ENCODE measurements at regions not wholly inside any gene's neighbourhood (a gene's known extent, or its start where the extent isn't known, plus 50 kb on each side); places are given as distances from the start of the nearest gene placed in this dataset.
"Not testable (repeated sequence)": the region's sequence is repeated elsewhere in the genome, so short reads cannot be mapped to it uniquely, and the experiment has no call there.

GRCh38 chr14:22131749-22132476 lies 457.1 kb downstream of the DAD1 start:
- in situ Hi-C loops (cut with MboI; ENCODE audit: low sequenced_read_pairs): no loop called here

- in situ Hi-C loops (cut with MboI; ENCODE audit: low sequenced_read_pairs): no loop called here
Measured at GRCh38 chr14:22124073-22124613, 450.5 kb upstream of the OR4E1 start.

- in situ Hi-C loops (cut with MboI; ENCODE audit: low sequenced_read_pairs): no loop called here
Measured at GRCh38 chr14:22122829-22123560, 449.4 kb upstream of the OR4E1 start.

- in situ Hi-C loops (cut with MboI; ENCODE audit: low sequenced_read_pairs): no loop called here
Measured at GRCh38 chr14:22122227-22122818, 448.7 kb upstream of the OR4E1 start.

- in situ Hi-C loops (cut with MboI; ENCODE audit: low sequenced_read_pairs): no loop called here
Measured at GRCh38 chr14:22118899-22119477, 445.4 kb upstream of the OR4E1 start.

- in situ Hi-C loops (cut with MboI; ENCODE audit: low sequenced_read_pairs): no loop called here
Measured at GRCh38 chr14:22113401-22113800, 439.8 kb upstream of the OR4E1 start.

GRCh38 chr14:22112004-22112403 lies 438.4 kb upstream of the OR4E1 start:
- in situ Hi-C loops (cut with MboI; ENCODE audit: low sequenced_read_pairs): no loop called here

- in situ Hi-C loops (cut with MboI; ENCODE audit: low sequenced_read_pairs): no loop called here
Measured at GRCh38 chr14:22107753-22108152, 434.1 kb upstream of the OR4E1 start.

- in situ Hi-C loops (cut with MboI; ENCODE audit: low sequenced_read_pairs): no loop called here
Measured at GRCh38 chr14:22106700-22107697, 433.4 kb upstream of the OR4E1 start.

GRCh38 chr14:22105624-22106006 lies 432.0 kb upstream of the OR4E1 start:
- in situ Hi-C loops (cut with MboI; ENCODE audit: low sequenced_read_pairs): no loop called here

- in situ Hi-C loops (cut with MboI; ENCODE audit: low sequenced_read_pairs): no loop called here
Measured at GRCh38 chr14:22105006-22105623, 431.5 kb upstream of the OR4E1 start.

GRCh38 chr14:22100764-22101120 lies 427.1 kb upstream of the OR4E1 start:
- in situ Hi-C loops (cut with MboI; ENCODE audit: low sequenced_read_pairs): not testable (repeated sequence)

- in situ Hi-C loops (cut with MboI; ENCODE audit: low sequenced_read_pairs): no loop called here
Measured at GRCh38 chr14:22099942-22100763, 426.5 kb upstream of the OR4E1 start.

GRCh38 chr14:22098435-22098834 lies 424.8 kb upstream of the OR4E1 start:
- in situ Hi-C loops (cut with MboI; ENCODE audit: low sequenced_read_pairs): no loop called here

- in situ Hi-C loops (cut with MboI; ENCODE audit: low sequenced_read_pairs): no loop called here
Measured at GRCh38 chr14:22097586-22098292, 424.1 kb upstream of the OR4E1 start.

GRCh38 chr14:22097072-22097471 lies 423.5 kb upstream of the OR4E1 start:
- in situ Hi-C loops (cut with MboI; ENCODE audit: low sequenced_read_pairs): no loop called here

- in situ Hi-C loops (cut with MboI; ENCODE audit: low sequenced_read_pairs): no loop called here
Measured at GRCh38 chr14:22096514-22096895, 422.9 kb upstream of the OR4E1 start.

- in situ Hi-C loops (cut with MboI; ENCODE audit: low sequenced_read_pairs): no loop called here
Measured at GRCh38 chr14:22095860-22096513, 422.4 kb upstream of the OR4E1 start.
